Transverse colon (tissue), 3 donors: ENCODE measurements at regions not wholly inside any gene's neighbourhood (a gene's known extent, or its start where the extent isn't known, plus 50 kb on each side); places are given as distances from the start of the nearest gene placed in this dataset.

Experiments
- CTCF ChIP-seq, 5 experiments: fragments of 200-600 bp in 3 of 5; fragments of 450-650 bp in 2 of 5; sonication (generic) in 3 of 5; IDR thresholded peaks; 1 replicate in 2 of 5; 2 replicates in 3 of 5; pipeline ENCODE4 v1.5.1; 2016 to 2017; ENCODE audit warnings: antibody characterized with exemption in 5 of 5, inconsistent platforms in 3 of 5, mild to moderate bottlenecking in 2 of 5, moderate library complexity in 1 of 5
- POLR2A ChIP-seq: fragments of 450-650 bp; IDR thresholded peaks from one replicate; pipeline ENCODE4 v1.6.1; 2016; ENCODE audit warnings: antibody characterized with exemption, mild to moderate bottlenecking, moderate library complexity

GRCh38 chr7:124566583-124566982, 199.0 kb downstream of the GPR37 start:
- no peak for TF ChIP-seq POLR2A
- no peak for TF ChIP-seq CTCF (IDR thresholded peaks at IDR 0.05)
